ENCODE measurements at regions not wholly inside any gene's neighbourhood (a gene's known extent, or its start where the extent isn't known, plus 50 kb on each side); places are given as distances from the start of the nearest gene placed in this dataset.

DNA sequence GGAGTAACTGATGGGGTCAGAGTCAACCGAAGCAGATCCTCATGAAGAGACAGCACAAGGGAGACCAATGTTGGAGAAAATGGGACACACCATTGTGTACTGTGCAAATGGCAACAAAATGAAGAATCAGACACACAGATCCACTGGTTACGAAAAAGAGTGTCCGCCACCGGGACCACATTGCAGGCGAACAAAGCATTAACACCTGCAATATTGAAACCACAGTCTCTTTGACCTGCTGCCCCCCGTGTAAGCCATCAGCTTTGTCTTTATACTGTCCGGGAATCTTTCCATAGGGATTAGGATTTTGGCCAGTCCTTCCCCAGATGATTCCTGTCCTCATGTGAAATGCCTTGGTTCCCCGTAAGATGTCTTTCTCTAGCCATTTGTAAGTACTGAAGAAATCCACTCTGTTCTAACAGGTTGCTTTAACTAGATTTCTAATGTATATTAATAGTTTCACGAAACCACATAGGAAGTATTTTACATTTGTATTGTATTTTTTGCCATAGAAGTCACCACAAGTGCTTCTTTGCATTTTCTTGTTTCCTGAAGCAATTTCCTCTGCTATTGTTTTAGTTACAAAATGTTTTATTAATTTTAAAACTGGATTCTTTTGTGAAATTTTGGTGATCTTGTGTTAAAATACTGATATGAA is 140.8 kb upstream of the NFE2L3 start:
- no peak for DNase-seq

- no peak for DNase-seq
These were observed 138.4 kb upstream of the NFE2L3 start for GRCh38 chr7:26013551-26014083.

- DNase-seq, result no peak
These were observed 129.0 kb upstream of the NFE2L3 start for GRCh38 chr7:26022982-26023381.

- DNase-seq, result no peak
These were observed 122.1 kb upstream of the NFE2L3 start for GRCh38 chr7:26029911-26030310.

- DNase-seq, result no peak
These were observed 117.6 kb upstream of the NFE2L3 start for GRCh38 chr7:26034391-26034790.

DNA sequence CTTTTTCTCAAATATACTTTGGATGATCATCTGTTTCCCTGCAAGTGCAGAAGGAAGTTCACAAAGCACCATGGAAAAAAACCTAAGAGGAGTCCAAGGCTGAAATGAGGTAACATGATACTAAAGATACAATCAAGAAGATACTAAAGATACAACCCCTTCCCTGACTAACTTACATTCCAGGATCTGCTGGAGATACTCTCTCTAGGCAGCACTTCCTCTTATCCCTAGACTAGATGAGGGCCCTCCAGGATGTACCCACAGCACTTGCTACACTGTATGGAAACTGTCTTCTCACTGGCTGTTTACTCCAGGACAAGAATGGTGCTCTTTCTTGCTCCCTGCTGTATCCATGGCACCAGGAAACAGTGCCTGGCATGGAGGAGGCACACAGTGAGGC is 116.4 kb upstream of the NFE2L3 start:
- DNase-seq, result no peak

- DNase-seq, result no peak
These were observed 115.9 kb upstream of the NFE2L3 start for GRCh38 chr7:26036092-26036491.

DNA sequence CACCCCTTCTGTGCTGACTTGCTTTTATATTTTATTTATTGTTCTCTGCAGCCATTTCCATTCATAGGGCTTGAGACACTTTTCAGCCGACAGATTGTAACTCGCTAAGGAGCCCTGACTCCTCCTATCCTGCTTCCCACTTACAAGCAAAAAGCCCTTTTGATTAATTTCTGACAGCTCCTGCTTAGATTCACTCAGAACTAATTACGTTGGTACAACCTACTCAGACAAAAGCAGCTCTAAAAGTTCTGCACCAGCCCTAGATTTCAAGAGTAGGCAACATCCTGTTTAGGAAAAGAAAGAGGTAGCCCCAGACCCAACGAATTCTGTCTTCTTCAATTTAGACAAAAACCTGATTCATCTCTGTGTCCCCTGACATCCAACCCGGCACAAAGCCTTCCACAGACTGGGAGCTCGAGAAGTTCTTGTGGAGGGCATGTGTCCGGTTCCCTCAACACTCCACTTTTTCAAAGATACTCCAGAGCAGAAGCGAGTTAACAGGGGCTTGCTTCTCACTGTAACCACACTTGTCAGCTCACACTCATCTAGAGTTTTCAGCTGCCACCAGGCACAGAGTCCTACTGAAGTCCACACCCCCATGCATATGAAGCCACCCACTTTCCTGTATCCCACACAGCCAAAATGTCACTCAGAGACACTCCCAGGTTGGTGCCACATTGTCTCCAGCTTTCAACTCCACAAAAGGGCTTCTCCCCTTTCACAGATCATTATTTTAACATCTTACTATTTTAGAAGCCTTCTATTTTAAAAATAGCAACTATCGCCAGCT is 113.6 kb upstream of the NFE2L3 start:
- no peak for DNase-seq

DNA sequence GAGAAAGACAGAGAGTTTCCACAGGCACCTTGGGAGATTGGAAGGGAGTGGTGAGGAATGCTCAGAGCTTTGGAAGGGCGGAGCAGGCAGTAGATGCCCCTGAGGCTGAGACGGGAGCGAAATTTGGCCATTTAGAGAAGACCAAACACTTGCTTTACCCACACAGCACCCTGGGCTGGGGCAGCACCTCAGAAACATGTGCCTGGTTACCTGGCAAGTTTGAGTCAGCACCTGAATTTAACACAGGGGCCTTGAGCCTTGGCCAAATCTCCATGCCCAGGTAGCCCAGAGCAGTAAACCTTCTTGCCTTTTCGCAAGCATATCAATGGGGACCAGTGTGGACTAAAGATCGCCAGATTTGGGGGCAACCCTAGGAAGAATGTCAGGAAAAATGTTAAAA is 111.9 kb upstream of the NFE2L3 start:
- no peak for DNase-seq

DNA sequence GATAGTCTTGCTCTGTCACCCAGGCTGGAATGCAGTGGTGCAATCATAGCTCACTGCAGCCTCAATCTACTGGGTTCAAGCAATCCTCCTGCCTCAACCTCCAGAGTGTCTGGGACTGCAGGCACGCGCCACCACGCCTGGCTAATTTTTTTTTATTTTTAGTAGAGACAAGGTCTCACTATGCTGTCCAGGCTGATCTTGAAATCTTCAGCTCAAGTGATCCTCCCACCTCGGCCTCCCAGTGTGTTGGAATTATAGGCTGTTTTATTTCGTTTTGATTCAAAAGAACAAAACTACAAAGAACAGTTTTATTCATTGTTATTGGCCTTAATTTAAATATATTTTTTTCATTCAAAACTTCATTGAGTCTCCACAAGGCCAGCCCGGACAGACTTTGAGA is 109.8 kb upstream of the NFE2L3 start:
- DNase-seq, result no peak

GRCh38 chr7:26043801-26044200 is 108.2 kb upstream of the NFE2L3 start:
- DNase-seq, result no peak

DNA sequence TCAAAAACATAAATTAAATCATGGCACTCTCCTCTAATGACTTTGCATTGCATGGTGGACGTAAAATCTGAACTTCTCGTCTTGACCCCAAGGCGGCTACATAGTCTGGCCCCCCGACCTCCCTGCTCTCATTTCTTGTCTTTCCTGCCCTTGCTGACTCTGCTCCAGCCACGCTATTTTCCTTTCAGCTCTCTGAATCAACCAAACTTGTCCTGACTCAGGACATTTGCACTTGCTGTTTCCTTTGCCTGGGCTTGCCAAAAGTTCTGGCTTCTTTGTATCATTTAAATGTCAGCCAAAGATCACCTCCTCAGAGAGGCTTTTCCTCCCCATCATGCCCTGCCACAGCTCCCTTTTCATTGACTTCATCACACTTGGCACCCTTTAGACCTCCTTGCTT is 107.7 kb upstream of the NFE2L3 start:
- no peak for DNase-seq

DNA sequence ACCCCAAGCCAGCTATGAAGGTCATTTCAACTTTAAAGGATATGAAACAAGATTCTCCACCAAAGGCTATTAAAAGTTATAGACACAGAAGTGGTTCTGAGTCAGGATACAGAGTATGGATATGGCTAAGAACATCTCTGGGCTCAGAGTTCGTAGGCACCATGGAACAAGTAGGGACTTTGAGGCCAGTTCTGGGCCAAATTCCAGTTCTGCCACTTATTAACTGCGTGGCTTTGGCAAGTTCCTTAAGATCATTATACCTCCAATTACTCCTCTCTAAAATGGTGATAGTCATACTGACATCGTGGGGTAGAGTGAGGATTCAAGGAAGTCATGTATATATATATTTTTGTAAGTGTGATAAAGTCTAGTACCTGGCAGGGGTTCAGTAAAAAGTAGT is 105.8 kb upstream of the NFE2L3 start:
- DNase-seq, result no peak

GRCh38 chr7:26046878-26047277 is 105.1 kb upstream of the NFE2L3 start:
- DNase-seq, result no peak

- DNase-seq, result no peak
These were observed 103.3 kb upstream of the NFE2L3 start for GRCh38 chr7:26048663-26049062.

- no peak for DNase-seq
These were observed 102.9 kb upstream of the NFE2L3 start for GRCh38 chr7:26049081-26049480.

GRCh38 chr7:26051021-26051420 is 101.0 kb upstream of the NFE2L3 start:
- DNase-seq, result no peak

GRCh38 chr7:26052706-26053105 is 99.3 kb upstream of the NFE2L3 start:
- no peak for DNase-seq

- DNase-seq, result no peak
These were observed 97.6 kb upstream of the NFE2L3 start for GRCh38 chr7:26054386-26054785.

DNA sequence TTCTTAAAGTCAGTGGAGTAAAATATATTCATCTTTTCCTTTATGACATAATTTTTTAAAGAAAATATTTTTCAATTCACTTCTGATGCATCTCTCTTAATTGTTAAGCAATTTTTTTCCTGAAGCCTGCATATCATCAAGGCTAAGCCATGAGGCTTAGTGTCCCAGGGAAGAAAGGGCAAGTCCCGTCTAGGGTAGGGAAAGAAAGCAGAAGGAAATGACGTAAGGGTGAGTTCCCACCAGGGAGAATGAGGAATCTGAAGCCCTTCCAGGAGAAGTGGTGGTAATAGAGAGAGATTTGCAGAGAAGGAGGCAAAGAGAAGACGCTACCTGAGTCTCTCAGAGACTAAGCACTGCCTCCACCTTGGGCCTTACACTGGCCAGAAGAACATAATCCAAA is 96.8 kb upstream of the NFE2L3 start:
- DNase-seq, result no peak

GRCh38 chr7:26060733-26061677 is 91.0 kb upstream of the NFE2L3 start:
- peak; percentile 32 for DNase-seq

DNA sequence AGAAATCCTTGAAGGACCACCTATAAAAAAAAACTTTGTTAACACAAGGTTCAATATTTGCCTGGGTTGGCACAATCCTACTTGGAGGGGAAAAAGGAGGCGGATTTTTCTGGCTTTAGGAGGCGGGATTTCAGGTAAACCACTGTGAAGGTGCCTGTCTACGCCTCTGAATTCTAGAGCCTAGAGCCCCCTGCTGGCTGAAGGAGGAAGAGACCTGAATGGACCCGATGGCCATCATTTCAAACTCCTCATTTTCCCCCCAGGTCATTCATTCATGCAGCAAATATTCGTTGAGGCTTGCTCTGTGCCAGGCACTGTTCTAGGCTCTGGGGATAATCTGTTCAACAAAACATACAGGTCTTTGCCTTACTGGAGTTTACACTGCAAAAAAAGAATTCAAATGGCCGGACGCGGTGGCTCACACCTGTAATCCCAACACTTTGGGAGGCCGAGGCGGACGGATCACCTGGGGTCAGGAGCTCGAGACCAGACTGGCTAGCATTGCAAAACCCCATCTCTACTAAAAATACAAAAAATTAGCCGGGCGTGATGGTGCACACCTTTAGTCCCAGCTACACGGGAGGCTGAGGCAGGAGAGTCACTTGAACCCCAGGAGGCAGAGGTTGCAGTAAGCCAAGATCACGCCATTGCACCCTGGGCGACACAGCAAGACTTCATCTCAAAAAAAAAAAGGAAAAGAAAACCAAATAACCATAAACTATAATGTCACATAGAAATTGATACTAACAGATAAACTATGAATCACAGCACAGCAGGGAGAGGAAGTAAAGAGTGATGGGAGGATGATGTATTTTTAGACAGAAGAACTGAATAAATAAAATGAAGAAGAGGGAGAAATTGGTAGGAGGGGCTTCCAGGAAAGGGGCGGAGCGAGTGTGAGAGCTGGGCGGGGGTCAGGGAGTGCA is 90.1 kb upstream of the NFE2L3 start:
- DNase-seq, result peak; percentile 26
